LNCAP (cell line): ENCODE measurements at regions not wholly inside any gene's neighbourhood (a gene's known extent, or its start where the extent isn't known, plus 50 kb on each side); places are given as distances from the start of the nearest gene placed in this dataset.

Experiments used
- CTCF ChIP-seq: fragments of 450-650 bp; IDR thresholded peaks from 2 replicates; pipeline ENCODE4 v1.5.1; 2017; ENCODE audit warnings: mild to moderate bottlenecking

GRCh38 chr4:156472624-156473023 lies 499.0 kb downstream of the PDGFC start:
- no peak for TF ChIP-seq CTCF

- TF ChIP-seq CTCF, result no peak
Measured at GRCh38 chr4:156459584-156459983, 505.9 kb upstream of the CTSO start.

- no peak for TF ChIP-seq CTCF
Measured at GRCh38 chr4:156456830-156457229, 503.2 kb upstream of the CTSO start.

GRCh38 chr4:156443488-156443887 lies 489.8 kb upstream of the CTSO start:
- TF ChIP-seq CTCF, result no peak

GRCh38 chr4:156442912-156443311 lies 489.2 kb upstream of the CTSO start:
- no peak for TF ChIP-seq CTCF

GRCh38 chr4:156439576-156440200 lies 486.0 kb upstream of the CTSO start:
- TF ChIP-seq CTCF, result no peak

GRCh38 chr4:156437666-156438065 lies 484.0 kb upstream of the CTSO start:
- TF ChIP-seq CTCF, result no peak

GRCh38 chr4:156422576-156422975 lies 468.9 kb upstream of the CTSO start:
- TF ChIP-seq CTCF, result no peak
